ENCODE measurements at regions not wholly inside any gene's neighbourhood (a gene's known extent, or its start where the extent isn't known, plus 50 kb on each side); places are given as distances from the start of the nearest gene placed in this dataset.

DNA sequence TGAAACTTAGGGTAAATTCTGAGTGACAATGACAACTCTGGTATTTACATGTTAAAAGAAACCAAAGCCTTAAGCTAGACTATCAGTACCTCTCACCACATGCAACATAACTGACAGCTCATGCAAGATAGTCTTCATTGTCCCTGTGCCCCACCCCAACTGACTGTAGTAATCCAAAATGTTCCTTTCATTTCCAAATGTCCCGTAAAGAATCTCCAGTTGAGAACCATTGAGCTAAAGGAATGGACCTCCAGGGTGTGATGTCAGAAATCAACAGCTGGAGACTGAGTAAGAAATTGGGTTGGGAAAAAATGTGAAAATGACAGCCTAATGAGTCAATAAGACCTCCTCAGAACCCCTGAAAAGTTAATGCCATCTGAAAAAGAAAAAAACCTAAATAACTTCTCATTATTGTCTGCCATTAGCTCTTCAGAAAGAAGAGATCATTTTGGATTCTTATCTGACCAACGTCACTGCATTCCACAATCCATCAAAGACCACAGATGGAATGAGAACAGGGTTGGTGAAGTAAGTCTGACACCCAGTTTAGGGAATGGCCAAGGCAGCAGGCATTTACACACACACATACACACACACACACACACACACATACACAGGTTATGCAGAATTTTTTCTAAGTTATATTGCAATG is 51.7 kb upstream of the ACVR2A start:
- no peak for DNase-seq (ENCODE audit: low spot score)

DNA sequence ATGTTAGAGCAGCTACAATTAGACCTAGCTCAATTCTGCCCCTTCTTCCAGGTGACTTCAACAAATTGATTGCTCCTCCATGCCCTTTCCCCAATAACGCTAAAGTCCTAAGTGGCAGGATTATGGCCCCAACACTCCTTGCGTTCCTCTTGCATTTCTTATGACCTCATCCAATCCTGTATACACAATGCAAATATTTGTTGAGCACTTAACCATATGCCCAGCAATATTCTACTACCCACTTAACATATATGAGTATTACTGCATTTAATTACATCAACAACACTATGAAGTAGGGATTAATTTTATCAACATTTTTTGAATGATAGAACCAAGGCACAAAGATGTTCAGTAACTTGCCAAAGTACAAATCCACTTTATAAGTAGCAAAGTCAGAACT is 54.2 kb upstream of the ACVR2A start:
- no peak for DNase-seq (ENCODE audit: low spot score)

DNA sequence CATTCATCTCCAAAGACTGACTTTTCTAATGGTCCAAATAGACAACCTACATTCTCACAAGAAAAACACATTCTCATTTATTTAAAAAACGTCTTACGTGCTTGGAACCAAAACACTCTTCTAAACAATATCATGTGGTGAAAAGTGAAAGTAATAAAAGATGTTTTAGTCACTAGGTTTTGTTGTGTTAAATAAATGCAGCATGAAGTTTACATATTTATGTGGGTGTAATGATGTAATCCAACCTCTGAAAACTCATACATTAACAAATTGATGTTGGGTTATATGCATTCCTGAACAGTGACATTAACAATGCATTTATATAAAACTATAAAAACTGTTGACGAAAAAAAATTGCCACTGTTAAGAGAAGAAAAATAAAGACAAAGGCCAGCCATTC is 55.1 kb upstream of the ACVR2A start:
- DNase-seq (ENCODE audit: low spot score) = no peak

DNA sequence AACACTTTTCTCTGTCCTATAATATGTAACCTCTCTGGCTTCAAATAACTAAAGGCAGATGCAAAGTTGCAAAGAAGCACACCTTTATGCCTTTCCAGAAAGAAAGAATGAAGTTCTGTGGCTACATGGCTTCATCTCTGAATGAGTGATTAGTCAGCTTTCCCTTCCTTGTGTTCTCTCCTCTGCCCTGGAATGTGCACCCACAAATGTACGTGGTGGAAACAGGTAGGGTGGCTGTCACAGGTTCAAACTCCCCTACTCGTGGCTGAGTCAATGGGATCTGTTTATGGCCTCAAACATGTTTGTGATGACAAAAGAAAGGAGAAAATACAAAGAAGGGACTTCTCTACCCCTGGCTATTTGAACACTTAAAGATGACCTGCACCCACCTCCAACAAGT is 55.5 kb upstream of the ACVR2A start:
- DNase-seq (ENCODE audit: low spot score) = no peak

DNA sequence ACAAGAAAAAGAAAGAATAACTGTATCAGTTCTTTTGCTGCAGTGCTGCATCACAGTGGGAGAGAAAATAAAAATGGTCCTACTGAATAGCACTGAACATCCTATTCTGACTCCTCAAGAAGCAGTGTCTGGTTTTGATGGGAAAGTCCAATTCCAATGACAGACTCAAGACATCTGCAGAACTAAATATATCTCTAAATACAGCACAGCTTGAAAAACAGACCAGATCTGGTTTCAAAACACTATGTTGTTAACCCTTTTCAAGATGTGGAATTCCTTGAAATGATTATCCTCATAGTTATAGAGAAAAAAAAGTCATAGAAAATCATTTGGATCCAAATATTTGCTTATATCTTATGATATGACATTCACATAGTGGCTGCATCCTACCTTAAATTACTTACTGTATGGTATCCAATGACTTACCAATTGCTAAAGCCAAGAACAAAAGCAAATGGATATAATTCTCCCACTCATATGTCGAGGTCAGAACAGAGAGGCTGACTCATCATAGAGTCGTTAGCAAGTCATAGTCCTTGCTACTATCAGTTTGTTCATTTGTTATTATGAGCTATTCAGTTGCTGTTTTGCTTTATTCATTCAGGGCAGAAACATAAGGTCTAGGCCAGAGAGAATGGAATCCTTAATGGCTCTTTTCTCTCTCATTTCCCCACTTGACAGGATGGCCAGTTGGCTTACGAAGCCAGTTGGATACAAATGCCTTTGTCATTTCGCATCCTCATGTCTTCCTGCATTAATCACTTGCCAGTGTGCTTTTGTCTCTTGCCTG is 62.5 kb upstream of the ACVR2A start:
- no peak for DNase-seq (ENCODE audit: low spot score)

DNA sequence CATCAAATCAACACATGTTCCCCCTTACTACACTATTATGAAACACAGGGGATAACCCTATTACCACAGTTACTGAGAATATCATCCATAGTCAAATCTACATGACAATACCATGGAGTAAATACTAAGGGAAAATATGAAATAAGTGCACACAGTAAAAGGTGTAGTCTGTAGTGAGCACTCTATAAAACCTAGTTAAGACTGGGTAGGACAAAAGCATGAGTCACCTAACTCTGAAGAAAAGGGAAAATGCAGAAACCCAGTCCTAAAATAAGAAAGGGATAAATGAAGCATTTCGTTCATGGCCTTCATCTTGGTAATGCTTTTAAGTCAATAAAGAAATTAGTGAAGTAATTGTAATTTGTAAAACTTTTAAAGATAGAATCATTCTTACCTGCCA is 65.4 kb upstream of the ACVR2A start:
- DNase-seq (ENCODE audit: low spot score) = no peak

DNA sequence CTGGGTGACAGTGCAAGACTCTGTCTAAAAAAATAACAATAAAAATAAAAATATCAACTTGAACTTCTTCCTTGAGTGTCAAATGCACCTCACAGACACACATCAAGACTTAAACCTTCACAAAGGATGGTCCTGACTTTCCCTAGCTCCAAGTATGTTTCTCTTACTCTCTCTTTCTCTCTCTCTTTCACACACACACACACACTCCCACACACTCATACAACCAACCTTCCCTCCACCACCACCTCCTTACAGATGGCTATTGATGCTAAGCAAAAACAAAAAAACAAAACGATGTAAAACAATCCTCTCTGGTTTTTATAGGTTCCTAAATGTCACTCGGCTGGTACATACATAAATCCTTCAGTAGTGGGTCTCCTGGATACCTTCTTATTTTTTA is 67.4 kb upstream of the ACVR2A start:
- no peak for DNase-seq (ENCODE audit: low spot score)

DNA sequence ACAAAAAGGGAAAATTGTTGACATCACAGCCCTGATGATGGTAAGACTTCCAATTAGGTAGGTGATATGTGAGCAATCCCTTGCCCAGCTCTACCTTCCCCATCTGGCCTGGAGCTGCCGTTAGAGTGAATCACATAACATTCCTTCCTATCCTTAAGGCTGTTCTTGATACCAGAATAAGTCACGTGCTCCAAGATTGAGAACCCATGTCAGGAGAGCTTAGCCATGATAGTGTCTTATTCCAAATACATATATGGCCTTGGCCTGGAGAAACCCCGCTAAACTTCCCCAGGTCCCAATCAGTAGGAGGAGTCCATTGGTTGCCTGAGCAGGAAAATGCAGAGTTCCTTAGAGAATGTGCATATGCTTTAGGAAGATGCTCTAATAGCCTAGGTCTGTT is 70.0 kb upstream of the ACVR2A start:
- DNase-seq (ENCODE audit: low spot score) = no peak

DNA sequence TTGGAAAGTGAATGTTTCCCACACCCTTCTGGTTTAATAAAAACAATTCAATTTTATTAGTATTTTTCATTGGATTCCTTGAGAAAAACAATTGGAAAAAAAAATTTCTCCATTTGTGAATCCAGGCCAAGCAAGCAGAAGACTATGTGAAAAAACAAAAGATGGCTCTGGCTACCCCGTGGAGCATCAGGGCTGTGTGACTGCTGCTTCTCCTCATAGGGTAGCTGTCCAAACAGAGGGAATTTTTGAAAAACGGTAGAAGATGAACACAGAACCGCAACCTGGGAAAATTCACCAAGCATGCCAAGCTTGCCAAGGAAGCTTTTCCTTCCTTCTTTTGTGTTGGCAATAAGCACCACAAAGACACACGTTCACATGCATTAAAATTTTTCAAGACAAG is 71.3 kb upstream of the ACVR2A start:
- DNase-seq (ENCODE audit: low spot score) = no peak

DNA sequence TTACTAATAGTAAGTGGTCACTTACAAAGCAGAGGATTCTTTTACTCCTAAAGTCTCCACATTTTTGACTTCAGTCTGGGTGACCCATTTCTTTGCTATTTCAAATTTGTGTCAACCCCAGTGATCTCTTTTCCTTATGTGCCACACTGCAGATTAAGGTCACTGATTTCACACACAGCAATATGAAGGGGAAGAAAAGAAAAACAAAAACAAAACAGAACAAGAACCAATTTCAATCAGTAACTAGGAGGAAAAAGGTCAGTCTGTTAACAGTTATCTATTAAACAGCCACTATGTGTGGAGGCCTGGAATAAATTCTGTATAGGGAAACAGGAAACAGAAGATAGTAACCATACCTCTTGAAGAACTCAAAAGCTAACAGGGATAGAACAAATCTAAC is 72.0 kb upstream of the ACVR2A start:
- no peak for DNase-seq (ENCODE audit: low spot score)

DNA sequence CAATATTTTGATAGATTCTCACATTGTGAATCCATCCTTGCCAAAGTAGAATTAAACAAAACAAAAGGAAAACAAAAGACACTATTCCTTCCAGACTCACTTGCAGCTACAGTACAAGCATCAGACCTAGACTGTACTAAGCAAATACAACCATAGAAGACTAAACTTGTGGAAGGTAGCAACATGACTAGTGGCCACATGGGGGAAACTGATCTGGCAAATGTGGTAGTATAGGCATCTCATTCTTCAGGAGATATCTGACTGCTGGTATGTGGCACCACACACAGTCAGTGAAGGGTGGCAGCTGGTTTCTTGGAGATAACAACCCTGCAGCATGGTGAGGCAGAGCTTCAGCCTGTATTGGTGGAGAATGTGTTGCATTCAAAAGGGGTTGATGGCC is 81.0 kb upstream of the ACVR2A start:
- no peak for DNase-seq (ENCODE audit: low spot score)

DNA sequence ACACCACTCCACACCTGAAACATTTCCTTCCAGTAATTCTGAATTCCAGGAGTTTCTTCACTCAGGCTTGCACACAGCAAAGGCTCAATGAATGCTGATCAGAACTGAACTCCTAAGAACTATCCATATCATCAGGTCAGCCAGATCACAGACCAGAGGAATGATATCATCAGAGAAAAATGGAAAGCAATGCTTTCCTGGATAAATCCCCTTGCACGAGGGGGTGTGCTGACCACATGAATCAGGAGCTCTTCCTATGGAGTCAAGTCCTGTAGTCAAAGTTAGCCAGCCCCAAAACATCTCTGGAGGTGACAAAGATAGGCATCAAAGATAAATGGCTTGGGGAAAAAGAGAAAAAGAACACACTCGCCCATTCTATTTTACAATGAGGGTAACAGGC is 83.8 kb upstream of the ACVR2A start:
- no peak for DNase-seq (ENCODE audit: low spot score)

DNA sequence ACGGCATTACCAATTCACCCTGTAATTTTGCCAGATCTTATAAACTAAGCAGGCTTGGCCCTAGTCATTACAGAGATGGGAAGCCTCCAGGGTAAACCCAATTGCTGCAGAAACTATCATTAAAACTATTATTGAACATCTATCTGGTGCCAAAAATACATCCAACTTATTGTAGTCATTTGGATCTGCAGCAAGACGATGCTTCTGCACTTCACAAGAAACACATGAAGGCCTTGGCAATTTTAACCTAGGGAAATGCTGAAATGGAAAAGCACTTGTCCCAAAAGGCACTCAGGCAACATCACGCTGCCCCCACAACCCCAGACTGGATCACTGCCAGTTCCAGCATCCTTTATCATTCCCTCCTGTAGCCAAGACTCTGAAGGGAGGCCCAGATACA is 85.3 kb upstream of the ACVR2A start:
- no peak for DNase-seq (ENCODE audit: low spot score)

DNA sequence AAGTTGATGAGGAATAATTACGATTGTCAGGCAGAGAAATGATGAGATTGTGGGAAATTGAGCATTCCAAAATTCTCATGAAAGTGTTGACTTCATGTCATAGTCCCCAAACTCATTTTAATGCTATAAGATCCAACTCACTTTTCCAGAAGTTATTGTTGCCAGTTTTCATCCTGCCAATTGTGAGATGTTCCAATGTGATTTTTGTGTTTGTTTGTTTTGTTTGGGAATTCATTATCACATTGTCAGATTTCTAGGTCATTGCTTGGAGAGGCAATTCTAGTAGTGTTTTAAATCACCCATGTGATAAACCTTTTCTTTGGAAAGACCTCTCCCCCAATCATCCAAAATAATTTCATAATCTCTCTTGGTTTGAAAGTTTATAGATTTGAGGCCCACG is 86.0 kb upstream of the ACVR2A start:
- no peak for DNase-seq (ENCODE audit: low spot score)

DNA sequence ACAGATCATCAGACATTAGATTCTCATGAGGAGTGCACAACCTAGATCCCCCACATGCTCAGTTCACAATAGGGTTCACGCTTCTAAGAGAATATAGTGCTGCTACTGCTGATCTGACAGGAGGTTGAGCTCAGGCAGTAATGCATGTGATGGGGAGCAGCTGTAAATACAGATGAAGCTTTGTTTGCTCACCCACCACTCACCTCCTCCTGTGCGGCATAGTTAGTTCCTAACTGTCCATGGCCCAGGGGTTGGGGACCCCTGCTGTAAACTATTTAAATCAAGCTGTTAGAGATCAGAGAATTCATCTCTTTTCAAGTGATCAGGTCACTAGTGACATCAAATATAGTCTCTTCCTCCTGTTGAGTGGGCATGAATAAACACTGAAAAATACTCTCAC is 88.8 kb upstream of the ACVR2A start:
- no peak for DNase-seq (ENCODE audit: low spot score)

DNA sequence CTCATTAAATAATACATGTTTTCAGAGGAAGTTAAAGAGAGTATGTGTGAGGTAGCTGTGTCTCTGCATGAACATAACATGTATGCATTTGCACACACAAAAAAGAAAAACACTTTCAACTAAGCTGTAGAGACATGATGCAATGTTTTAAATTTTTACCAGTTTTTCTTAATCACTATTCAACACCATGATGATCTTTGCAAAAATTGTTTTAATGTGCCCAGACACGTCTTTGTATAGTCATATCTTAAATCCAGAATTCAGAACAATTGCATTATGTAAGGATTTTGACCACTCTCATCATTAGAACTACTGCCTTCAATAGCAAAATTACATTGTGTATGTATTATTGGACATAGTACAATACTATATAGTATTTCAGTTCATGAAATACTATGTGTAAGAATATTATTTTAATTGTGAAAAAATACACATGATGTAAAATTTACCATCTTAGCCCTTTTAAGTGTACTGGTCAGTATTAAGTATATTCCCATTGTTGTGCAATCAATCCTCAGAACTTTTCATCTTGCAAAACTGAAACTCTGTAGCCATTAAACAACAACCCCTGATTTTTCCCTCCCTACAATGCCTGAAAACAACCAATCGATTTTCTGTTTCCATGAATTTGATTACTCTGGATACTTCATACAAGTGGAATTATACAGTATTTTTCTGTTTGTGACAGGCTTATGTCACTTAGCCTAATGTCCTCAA is 104.5 kb upstream of the ACVR2A start:
- DNase-seq (ENCODE audit: low spot score) = no peak

DNA sequence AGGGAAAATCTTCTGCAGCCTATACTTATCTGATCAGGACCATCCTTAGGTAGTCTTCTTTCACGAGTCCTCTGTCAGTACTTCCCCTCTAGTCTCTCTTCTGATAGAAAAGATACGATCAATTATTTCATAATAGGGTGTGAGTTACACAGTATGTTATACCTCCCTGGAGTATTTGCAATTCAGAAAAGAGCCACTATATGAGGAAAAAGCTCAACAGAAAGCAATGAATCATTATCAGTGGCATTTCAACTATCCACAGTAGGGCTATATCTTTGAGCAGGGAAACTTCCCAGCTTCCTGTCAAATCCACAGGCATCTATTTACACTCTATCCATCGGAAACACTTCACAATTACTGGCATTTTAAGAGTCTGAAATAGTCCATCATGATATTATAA is 105.3 kb upstream of the ACVR2A start:
- DNase-seq (ENCODE audit: low spot score) = no peak

DNA sequence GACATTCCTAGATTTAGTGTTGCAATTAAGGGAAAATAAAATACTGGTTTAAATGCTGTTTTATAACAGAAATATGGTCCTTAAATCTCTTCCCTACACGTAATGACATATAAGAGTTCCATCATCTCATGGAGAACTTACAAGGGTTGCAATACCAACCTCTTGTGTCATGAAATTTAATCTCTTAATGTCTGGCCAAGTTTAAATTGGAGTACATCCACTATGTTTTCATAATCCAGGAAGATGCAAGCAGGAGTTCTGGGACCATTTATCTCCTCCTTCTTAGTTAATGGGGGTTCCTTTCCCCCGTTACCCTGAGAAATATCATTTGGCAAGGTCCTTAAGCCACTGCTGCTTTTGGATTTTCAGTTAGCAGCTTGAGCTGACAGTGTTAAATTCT is 126.0 kb upstream of the ACVR2A start:
- DNase-seq (ENCODE audit: low spot score) = no peak

DNA sequence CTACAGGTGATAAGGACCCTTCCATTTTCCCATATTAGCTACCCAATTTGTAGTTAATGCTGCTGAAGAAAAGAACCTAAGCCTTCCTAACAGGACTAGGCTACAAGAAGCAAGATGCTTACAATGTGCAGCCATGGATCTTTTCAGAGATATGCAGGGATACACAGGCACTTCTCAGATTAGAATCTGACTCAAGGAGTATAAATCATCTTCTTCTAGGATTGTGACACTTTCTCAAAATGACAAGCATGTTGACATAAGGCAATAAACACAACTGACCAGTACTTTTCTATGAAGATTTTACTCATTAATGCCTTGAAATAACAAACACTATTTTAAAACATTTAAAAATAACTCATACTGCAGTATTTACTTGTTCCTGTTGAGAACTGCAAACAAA is 127.9 kb upstream of the ACVR2A start:
- DNase-seq (ENCODE audit: low spot score) = no peak

DNA sequence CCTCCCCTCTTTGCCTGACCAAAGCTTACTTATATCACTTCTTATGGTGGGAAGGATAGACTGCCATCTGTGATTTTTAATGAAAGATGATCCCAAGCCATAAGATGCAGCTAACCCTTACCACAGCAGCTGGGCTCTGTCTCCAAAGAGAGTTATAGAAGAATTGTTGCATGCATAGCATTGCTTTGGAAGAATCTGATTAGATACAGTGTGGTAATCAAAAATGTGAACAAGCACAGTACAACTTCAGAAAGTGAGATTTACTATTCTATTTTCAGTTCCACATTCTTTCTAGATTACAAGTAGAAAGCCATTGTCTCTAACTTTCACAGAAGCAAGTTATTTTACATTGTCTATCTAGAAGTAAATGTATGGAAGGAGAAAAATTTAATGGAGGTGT is 129.0 kb upstream of the ACVR2A start:
- DNase-seq (ENCODE audit: low spot score) = no peak

DNA sequence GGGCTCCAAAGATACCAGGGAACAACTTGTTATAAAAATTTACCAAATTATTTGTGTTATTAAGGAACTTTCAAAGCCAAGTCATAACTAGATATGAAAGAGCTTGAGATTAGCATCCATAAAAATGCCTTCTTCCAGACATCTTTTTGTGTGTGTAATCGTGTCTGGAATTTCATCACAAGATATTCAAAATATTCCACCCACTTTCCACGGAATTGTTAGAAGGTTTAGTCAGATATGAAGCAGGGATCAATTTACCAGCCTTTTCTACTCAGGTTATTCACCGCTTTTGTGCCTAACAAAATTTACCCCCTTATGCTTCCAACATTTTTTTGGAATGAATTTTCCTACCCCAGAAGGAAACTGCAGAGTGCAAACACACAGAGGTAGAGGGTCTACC is 130.2 kb upstream of the ACVR2A start:
- no peak for DNase-seq (ENCODE audit: low spot score)

DNA sequence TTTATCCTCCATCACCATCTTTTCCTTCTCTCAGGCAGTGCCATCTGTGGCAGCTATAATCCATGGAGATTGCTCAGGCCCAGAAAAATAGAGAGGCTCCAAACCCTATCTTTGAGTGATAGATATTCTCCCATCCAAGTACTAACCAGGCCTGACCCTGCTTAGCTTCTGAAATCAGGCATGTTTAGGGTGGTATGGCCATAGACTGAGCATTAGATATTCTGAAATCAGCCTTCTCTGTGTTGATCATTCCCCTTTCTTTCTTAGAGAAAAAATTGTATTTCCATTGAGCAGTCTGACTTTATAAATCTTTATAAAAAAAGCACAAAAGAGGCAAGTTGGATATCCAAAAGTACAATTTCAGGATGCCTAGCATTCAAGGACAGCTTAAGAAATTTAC is 131.5 kb upstream of the ACVR2A start:
- no peak for DNase-seq (ENCODE audit: low spot score)

DNA sequence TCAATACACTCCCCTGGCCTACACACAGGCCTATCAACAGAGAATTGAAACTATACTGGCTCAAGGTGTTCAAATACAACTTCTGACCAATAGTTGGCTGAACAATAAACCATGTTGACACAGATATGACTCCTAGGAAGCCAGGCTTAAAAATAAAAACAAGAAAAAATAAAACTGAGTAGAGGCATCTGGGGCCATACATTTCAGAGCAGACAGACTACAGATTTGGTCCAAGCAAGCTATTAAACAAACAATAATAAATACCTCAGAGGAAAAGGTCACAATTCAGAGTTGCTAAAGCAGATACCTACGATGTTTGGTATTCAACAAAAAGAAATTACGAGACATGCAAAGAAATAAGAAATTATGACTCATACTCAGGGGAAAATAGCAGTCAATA is 132.8 kb upstream of the ACVR2A start:
- DNase-seq (ENCODE audit: low spot score) = no peak
